WTC11 (cell line): ENCODE measurements at regions not wholly inside any gene's neighbourhood (a gene's known extent, or its start where the extent isn't known, plus 50 kb on each side); places are given as distances from the start of the nearest gene placed in this dataset.

Experiments used
- ETV6 ChIP-seq: sonication (generic); formaldehyde crosslinking; IDR thresholded peaks from 2 replicates; pipeline ENCODE4 v1.8.1; 2022; ENCODE audit warnings: mild to moderate bottlenecking, missing genetic modification reagents
- NR2C2 ChIP-seq: sonication (generic); formaldehyde crosslinking; IDR thresholded peaks from 2 replicates; pipeline ENCODE4 v1.8.0; 2022; ENCODE audit warnings: mild to moderate bottlenecking, missing genetic modification reagents
- SMAD4 ChIP-seq: sonication (generic); formaldehyde crosslinking; IDR thresholded peaks from 2 replicates; pipeline ENCODE4 v1.8.0; 2022; ENCODE audit warnings: mild to moderate bottlenecking, missing genetic modification reagents
- TP53 ChIP-seq: sonication (generic); formaldehyde crosslinking; IDR thresholded peaks from 2 replicates; pipeline ENCODE4 v1.8.1; 2023; ENCODE audit warnings: mild to moderate bottlenecking, missing genetic modification reagents
- TF ChIP-seq, protein P1 (sequence below): fragments of 200-600 bp; IDR thresholded peaks from 2 replicates; pipeline ENCODE4 v1.8.0; 2022; ENCODE audit warnings: antibody characterized with exemption

DNA sequence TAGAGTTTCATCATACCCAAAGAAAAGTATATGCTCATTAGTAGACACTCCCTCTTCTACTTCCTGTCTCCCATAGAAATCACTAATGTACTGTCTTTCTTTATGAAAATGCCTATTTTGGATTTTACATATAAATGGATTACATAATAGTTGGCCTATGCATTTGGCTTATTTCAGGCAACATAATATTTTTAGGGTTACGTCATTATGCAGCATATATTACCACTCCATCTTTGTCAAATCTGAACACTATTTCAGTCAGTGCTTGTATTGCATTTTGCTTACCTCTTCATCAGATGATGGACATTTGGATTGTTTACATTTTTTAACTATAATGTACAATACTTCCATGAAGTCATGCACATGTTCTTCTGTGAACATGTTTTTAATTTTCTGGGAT lies 1406.1 kb downstream of the LRFN5 start:
- TF ChIP-seq NR2C2 (no peak), ETV6 (CRISPR knock-in tag) (no peak), TP53 (no peak), SMAD4 (CRISPR knock-in tag) (no peak)
- TF ChIP-seq, protein P1, sequence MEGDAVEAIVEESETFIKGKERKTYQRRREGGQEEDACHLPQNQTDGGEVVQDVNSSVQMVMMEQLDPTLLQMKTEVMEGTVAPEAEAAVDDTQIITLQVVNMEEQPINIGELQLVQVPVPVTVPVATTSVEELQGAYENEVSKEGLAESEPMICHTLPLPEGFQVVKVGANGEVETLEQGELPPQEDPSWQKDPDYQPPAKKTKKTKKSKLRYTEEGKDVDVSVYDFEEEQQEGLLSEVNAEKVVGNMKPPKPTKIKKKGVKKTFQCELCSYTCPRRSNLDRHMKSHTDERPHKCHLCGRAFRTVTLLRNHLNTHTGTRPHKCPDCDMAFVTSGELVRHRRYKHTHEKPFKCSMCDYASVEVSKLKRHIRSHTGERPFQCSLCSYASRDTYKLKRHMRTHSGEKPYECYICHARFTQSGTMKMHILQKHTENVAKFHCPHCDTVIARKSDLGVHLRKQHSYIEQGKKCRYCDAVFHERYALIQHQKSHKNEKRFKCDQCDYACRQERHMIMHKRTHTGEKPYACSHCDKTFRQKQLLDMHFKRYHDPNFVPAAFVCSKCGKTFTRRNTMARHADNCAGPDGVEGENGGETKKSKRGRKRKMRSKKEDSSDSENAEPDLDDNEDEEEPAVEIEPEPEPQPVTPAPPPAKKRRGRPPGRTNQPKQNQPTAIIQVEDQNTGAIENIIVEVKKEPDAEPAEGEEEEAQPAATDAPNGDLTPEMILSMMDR: no peak
